Sigmoid colon (tissue), 6 donors: ENCODE measurements at regions not wholly inside any gene's neighbourhood (a gene's known extent, or its start where the extent isn't known, plus 50 kb on each side); places are given as distances from the start of the nearest gene placed in this dataset.

Experiments used
- DNase-seq: peaks from one replicate; pipeline ENCODE4 v3.0.0-alpha.2; 2019
- H3K27ac ChIP-seq, 4 donors: fragments of 200-600 bp; sonication (generic); one replicate each; pipeline ENCODE4 v1.5.1; 2016 to 2019; ENCODE audit warnings: mild to moderate bottlenecking in 1 of 4
- H3K27me3 ChIP-seq, 3 donors: fragments of 200-600 bp; sonication (generic); one replicate each; pipeline ENCODE4 v1.5.1; 2019; ENCODE audit warnings: mild to moderate bottlenecking in 1 of 3
- H3K36me3 ChIP-seq, 4 donors: fragments of 200-600 bp; sonication (generic); one replicate each; pipeline ENCODE4 v1.5.1; 2016 to 2019
- H3K4me1 ChIP-seq, 4 donors: fragments of 200-600 bp; sonication (generic); one replicate each; pipeline ENCODE4 v1.5.1; 2017 to 2019
- H3K4me3 ChIP-seq, 4 donors: fragments of 200-600 bp; sonication (generic); one replicate each; pipeline ENCODE4 v1.5.1; 2017 to 2019; ENCODE audit warnings: mild to moderate bottlenecking in 2 of 4, moderate library complexity in 1 of 4
- H3K9me3 ChIP-seq, 4 donors: fragments of 200-600 bp in 3 of 4; sonication (generic) in 3 of 4; one replicate each; pipeline versions ENCODE4 v1.5.1 to v1.6.1; 2013 to 2019
- EP300 ChIP-seq, 4 donors: sonication (generic); formaldehyde crosslinking; IDR thresholded peaks; one replicate each; pipeline ENCODE4 v1.6.1; 2017; ENCODE audit warnings: antibody characterized with exemption in 4 of 4
- POLR2A ChIP-seq, 2 donors: fragments of 450-650 bp; IDR thresholded peaks; one replicate each; pipeline ENCODE4 v1.6.1; 2016; ENCODE audit warnings: antibody characterized with exemption in 2 of 2, mild to moderate bottlenecking in 2 of 2, moderate library complexity in 2 of 2
- POLR2AphosphoS5 ChIP-seq, 4 donors: sonication (generic); formaldehyde crosslinking; IDR thresholded peaks; one replicate each; pipeline ENCODE4 v1.6.1; 2017; ENCODE audit warnings: antibody characterized with exemption in 4 of 4
- WGBS, 2 donors: extraction: QIAGEN DNeasy Blood & Tissue Kit; methylation state at CpG; one replicate each; pipeline ENCODE4 v1.1.7; 2013; 5-methylcytosine and 5-hydroxymethylcytosine counted together
- intact Hi-C: fragments of 100-400 bp; cut with DNase I; formaldehyde crosslinking; loops from one replicate; pipeline ENCODE4 v1.15.1; 2023
- TF ChIP-seq, protein P1 (sequence below), 4 experiments: fragments of 450-650 bp in 3 of 4; fragments of 200-600 bp in 1 of 4; IDR thresholded peaks; one replicate each; pipeline ENCODE4 v1.5.1; 2016 to 2019; ENCODE audit warnings: antibody characterized with exemption in 4 of 4, mild to moderate bottlenecking in 3 of 4, moderate library complexity in 2 of 4
- donor health status: healthy with polysubstance abuse.
- donor health status: healthy.

DNA sequence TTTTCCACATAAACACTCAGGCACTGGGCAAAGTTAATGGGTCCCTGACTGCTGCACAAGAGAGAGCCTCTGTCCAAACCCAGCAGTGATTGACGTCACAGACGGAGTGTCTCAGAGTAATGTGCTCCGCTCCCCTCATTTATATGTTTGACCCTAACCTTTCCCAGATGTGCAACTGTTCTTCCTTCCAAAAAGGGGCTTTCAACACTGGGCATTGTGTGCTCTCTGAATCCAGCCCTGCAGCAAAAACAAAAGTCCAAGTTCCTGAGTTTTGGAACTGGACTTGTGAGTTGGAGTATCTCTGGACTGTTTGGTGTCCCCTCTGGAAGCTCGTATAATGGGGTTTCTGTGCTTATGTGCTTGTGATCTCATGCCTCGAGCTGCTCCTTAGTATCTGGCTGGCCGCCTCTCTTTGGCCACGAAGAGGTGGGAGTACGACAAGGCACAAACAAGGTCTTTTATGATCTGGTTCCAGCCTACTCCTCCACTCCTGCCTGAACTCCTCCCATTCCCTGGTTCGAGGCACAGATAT, 76.4 kb upstream of the SMIM36 start:
- Histone ChIP-seq H3K4me1 (peaks cover 0 to 21% (median 14%) of the 10 kb centered on the region in 4 donors), H3K27ac (peak overlapping the region; percentile 43 to 58 (median 51))
- 67 to 69% methylated on average over 9 of the region's 9 CpGs for WGBS, 2 donors

GRCh38 chr17:55585629-55586028, 74.4 kb upstream of the SMIM36 start:
- peaks cover 0 to 21% (median 14%) of the 10 kb centered on the region in 4 donors for H3K4me1 ChIP-seq
- no peak overlapping the region for H3K27ac ChIP-seq
- intact Hi-C loops, result no loop called here
- H3K4me3 ChIP-seq, result no peak overlapping the region
- TF ChIP-seq, protein P1, sequence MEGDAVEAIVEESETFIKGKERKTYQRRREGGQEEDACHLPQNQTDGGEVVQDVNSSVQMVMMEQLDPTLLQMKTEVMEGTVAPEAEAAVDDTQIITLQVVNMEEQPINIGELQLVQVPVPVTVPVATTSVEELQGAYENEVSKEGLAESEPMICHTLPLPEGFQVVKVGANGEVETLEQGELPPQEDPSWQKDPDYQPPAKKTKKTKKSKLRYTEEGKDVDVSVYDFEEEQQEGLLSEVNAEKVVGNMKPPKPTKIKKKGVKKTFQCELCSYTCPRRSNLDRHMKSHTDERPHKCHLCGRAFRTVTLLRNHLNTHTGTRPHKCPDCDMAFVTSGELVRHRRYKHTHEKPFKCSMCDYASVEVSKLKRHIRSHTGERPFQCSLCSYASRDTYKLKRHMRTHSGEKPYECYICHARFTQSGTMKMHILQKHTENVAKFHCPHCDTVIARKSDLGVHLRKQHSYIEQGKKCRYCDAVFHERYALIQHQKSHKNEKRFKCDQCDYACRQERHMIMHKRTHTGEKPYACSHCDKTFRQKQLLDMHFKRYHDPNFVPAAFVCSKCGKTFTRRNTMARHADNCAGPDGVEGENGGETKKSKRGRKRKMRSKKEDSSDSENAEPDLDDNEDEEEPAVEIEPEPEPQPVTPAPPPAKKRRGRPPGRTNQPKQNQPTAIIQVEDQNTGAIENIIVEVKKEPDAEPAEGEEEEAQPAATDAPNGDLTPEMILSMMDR (IDR thresholded peaks at IDR 0.05), result no peak
- no peak for TF ChIP-seq EP300 (IDR thresholded peaks at IDR 0.05)
- no peak for TF ChIP-seq POLR2AphosphoS5 (IDR thresholded peaks at IDR 0.05)
- no peak for TF ChIP-seq POLR2A (IDR thresholded peaks at IDR 0.05)
- H3K27me3 ChIP-seq, result no peaks in the 10 kb centered on the region
- WGBS, 2 donors, result 97 to 98% methylated on average over 2 of the region's 2 CpGs
- H3K36me3 ChIP-seq, result no peaks in the 10 kb centered on the region
- no peak for DNase-seq
- no peaks in the 10 kb centered on the region for H3K9me3 ChIP-seq

More for the DNA sequence above, 76.4 kb upstream of the SMIM36 start:
- no peak overlapping the region for H3K4me3 ChIP-seq
- H3K9me3 ChIP-seq, result no peaks in the 10 kb centered on the region
- TF ChIP-seq, protein P1 (IDR thresholded peaks at IDR 0.05), result no peak
- TF ChIP-seq POLR2AphosphoS5 (IDR thresholded peaks at IDR 0.05) (peak in 3 of 4 donors; percentile 33 to 52 (median 34)), POLR2A (IDR thresholded peaks at IDR 0.05) (no peak)
- H3K27me3 ChIP-seq, result no peaks in the 10 kb centered on the region
- no peaks in the 10 kb centered on the region for H3K36me3 ChIP-seq
- intact Hi-C loops, result no loop called here
- peak; percentile 81 for DNase-seq

DNA sequence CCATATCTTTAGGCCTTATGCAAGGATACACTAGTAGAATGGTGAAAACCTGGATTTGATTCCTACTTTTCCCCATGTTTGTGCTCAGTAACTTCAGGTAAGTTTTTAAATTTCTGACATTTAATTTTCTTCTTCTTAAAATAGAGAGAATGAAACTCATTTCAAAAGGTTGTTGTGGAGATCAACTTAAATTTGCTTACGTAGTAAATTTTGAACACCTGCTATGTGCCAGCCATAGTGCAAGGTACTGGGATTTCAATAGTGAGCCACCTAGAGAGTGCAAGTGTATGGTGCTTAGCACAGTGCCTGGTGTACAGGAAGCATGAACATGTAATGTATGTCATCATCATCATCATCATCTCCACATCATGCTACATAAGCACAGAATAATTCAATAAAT, 73.6 kb upstream of the SMIM36 start:
- no peak overlapping the region for H3K27ac ChIP-seq
- no peaks in the 10 kb centered on the region for H3K36me3 ChIP-seq
- DNase-seq, result no peak
- TF ChIP-seq POLR2AphosphoS5 (IDR thresholded peaks at IDR 0.05) (no peak), POLR2A (IDR thresholded peaks at IDR 0.05) (no peak), EP300 (IDR thresholded peaks at IDR 0.05) (no peak)
- TF ChIP-seq, protein P1 (IDR thresholded peaks at IDR 0.05), result no peak
- no peaks in the 10 kb centered on the region for H3K27me3 ChIP-seq
- WGBS, 2 donors, result 46 to 50% methylated on average over 1 of the region's 1 CpG
- intact Hi-C loops, result no loop called here
- H3K9me3 ChIP-seq, result no peaks in the 10 kb centered on the region
- no peak overlapping the region for H3K4me3 ChIP-seq
- H3K4me1 ChIP-seq, result peaks cover 0 to 21% (median 14%) of the 10 kb centered on the region in 4 donors

DNA sequence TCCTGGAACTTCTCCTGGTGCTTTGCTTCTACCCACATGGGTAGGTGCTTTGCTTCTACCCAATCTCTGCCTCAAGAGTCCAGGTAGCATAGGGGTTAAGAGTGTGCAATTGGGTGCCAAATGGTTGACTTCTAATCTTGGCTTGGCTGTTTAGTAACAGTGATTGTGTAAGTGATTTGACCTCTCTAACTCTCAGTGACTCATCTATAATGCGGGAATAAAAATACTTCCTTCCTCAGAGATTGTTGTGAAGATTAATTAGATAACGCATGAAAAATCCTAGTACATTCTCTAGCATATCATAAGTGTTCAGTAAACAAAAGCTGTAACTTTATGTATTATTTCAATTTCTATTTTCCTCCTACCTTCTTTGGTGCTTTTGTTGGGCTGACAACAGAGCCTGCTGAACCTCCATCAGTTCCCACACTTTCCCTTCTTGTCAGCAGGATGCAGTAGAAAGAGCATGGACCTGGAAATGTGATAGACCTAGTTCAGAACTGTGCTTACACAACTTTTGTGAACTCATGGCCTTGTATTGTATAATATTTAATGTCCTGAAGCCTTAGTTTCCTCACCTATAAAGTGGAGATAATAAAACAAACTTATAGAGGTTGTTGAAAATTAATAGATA, 72.9 kb upstream of the SMIM36 start:
- Histone ChIP-seq H3K4me3 (no peak overlapping the region), H3K9me3 (no peaks in the 10 kb centered on the region), H3K27me3 (no peaks in the 10 kb centered on the region), H3K36me3 (no peaks in the 10 kb centered on the region), H3K4me1 (peaks cover 0 to 19% (median 14%) of the 10 kb centered on the region in 4 donors), H3K27ac (peak overlapping the region in 1 of 4 donors; percentile 14)
- no peak for TF ChIP-seq EP300 (IDR thresholded peaks at IDR 0.05)
- peak in 2 of 4 donors; percentile 18 to 27 for TF ChIP-seq POLR2AphosphoS5 (IDR thresholded peaks at IDR 0.05)
- TF ChIP-seq, protein P1 (IDR thresholded peaks at IDR 0.05), result no peak
- no peak for TF ChIP-seq POLR2A (IDR thresholded peaks at IDR 0.05)
- WGBS, 2 donors, result 48 to 51% methylated on average over 2 of the region's 2 CpGs
- intact Hi-C loops, result no loop called here
- DNase-seq, result no peak
